ENCODE measurements at regions not wholly inside any gene's neighbourhood (a gene's known extent, or its start where the extent isn't known, plus 50 kb on each side); places are given as distances from the start of the nearest gene placed in this dataset.
A peak's percentile ranks its signal among the peaks of the same experiment; 100 is the strongest.

GRCh38 chr9:134251296-134252069 is 74.8 kb upstream of the RXRA start:
- Histone ChIP-seq H3K27ac (no peak overlapping the region), H3K4me3 (no peak overlapping the region), H3K27me3 (peaks cover 0 to 2% (median 0%) of the 10 kb centered on the region in 7 donors), H3K4me1 (no peaks in the 10 kb centered on the region), H3K36me3 (no peaks in the 10 kb centered on the region), H3K9me3 (peaks cover 0 to 25% (median 13%) of the 10 kb centered on the region in 11 donors)
- no peak for TF ChIP-seq CTCF (IDR thresholded peaks at IDR 0.05)
- intact Hi-C loops (cut with DNase I), result no loop called here
- 88 to 92% methylated on average over 33 of the region's 33 CpGs for WGBS, 2 donors
- ATAC-seq (no peak), DNase-seq (peak in 1 of 2 donors; percentile 8)

GRCh38 chr9:134252084-134252830 is 74.0 kb upstream of the RXRA start:
- H3K4me1 ChIP-seq, result no peaks in the 10 kb centered on the region
- no peak overlapping the region for H3K27ac ChIP-seq
- ATAC-seq, result peak in 2 of 8 donors; percentile 9 to 30
- H3K36me3 ChIP-seq, result no peaks in the 10 kb centered on the region
- H3K4me3 ChIP-seq, result no peak overlapping the region
- DNase-seq, result no peak
- intact Hi-C loops (cut with DNase I), result no loop called here
- peaks cover 0 to 2% (median 0%) of the 10 kb centered on the region in 7 donors for H3K27me3 ChIP-seq
- no peak for TF ChIP-seq CTCF (IDR thresholded peaks at IDR 0.05)
- WGBS, 2 donors, result 81 to 86% methylated on average over 23 of the region's 23 CpGs
- H3K9me3 ChIP-seq, result peaks cover 0 to 22% (median 10%) of the 10 kb centered on the region in 11 donors

- DNase-seq (no peak), ATAC-seq (no peak)
- peaks cover 0 to 2% (median 0%) of the 10 kb centered on the region in 7 donors for H3K27me3 ChIP-seq
- intact Hi-C loops (cut with DNase I), result no loop called here
- H3K4me1 ChIP-seq, result peaks cover 0 to 7% (median 4%) of the 10 kb centered on the region in 9 donors
- no peak overlapping the region for H3K4me3 ChIP-seq
- no peaks in the 10 kb centered on the region for H3K36me3 ChIP-seq
- 81 to 82% methylated on average over 4 of the region's 4 CpGs for WGBS, 2 donors
- TF ChIP-seq CTCF (IDR thresholded peaks at IDR 0.05), result no peak
- H3K9me3 ChIP-seq, result peaks cover 0 to 7% (median 0%) of the 10 kb centered on the region in 11 donors
- no peak overlapping the region for H3K27ac ChIP-seq
Observed at GRCh38 chr9:134253606-134254205, 72.5 kb upstream of the RXRA start.

- no peaks in the 10 kb centered on the region for H3K36me3 ChIP-seq
- peaks cover 0 to under 1% (median 0%) of the 10 kb centered on the region in 7 donors for H3K27me3 ChIP-seq
- no peaks in the 10 kb centered on the region for H3K9me3 ChIP-seq
- peaks cover 0 to 13% (median 9%) of the 10 kb centered on the region in 9 donors for H3K4me1 ChIP-seq
- DNase-seq, result no peak
- H3K4me3 ChIP-seq, result no peak overlapping the region
- WGBS, 2 donors, result 63 to 81% methylated on average over 10 of the region's 10 CpGs
- no peak for TF ChIP-seq CTCF (IDR thresholded peaks at IDR 0.05)
- H3K27ac ChIP-seq, result peak overlapping the region in 1 of 10 donors; percentile 61
- ATAC-seq, result peak; percentile 22 to 63 (median 46)
- intact Hi-C loops (cut with DNase I), result no loop called here
Observed at GRCh38 chr9:134258332-134258731, 67.9 kb upstream of the RXRA start.

Data from heart right ventricle (tissue), 16 donors.